GM12872 (cell line): ENCODE measurements at regions not wholly inside any gene's neighbourhood (a gene's known extent, or its start where the extent isn't known, plus 50 kb on each side); places are given as distances from the start of the nearest gene placed in this dataset.

Source experiments
- TF ChIP-seq, protein P1 (sequence below): IDR thresholded peaks from 3 replicates; pipeline ENCODE4 v1.5.1; 2011; ENCODE audit warnings: low read depth, mild to moderate bottlenecking, low read length, moderate library complexity; ENCODE audit not compliant: insufficient read depth

- TF ChIP-seq, protein P1, sequence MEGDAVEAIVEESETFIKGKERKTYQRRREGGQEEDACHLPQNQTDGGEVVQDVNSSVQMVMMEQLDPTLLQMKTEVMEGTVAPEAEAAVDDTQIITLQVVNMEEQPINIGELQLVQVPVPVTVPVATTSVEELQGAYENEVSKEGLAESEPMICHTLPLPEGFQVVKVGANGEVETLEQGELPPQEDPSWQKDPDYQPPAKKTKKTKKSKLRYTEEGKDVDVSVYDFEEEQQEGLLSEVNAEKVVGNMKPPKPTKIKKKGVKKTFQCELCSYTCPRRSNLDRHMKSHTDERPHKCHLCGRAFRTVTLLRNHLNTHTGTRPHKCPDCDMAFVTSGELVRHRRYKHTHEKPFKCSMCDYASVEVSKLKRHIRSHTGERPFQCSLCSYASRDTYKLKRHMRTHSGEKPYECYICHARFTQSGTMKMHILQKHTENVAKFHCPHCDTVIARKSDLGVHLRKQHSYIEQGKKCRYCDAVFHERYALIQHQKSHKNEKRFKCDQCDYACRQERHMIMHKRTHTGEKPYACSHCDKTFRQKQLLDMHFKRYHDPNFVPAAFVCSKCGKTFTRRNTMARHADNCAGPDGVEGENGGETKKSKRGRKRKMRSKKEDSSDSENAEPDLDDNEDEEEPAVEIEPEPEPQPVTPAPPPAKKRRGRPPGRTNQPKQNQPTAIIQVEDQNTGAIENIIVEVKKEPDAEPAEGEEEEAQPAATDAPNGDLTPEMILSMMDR, result no peak
Measured at GRCh38 chr2:228725031-228725430, 543.5 kb upstream of the SPHKAP start.

DNA sequence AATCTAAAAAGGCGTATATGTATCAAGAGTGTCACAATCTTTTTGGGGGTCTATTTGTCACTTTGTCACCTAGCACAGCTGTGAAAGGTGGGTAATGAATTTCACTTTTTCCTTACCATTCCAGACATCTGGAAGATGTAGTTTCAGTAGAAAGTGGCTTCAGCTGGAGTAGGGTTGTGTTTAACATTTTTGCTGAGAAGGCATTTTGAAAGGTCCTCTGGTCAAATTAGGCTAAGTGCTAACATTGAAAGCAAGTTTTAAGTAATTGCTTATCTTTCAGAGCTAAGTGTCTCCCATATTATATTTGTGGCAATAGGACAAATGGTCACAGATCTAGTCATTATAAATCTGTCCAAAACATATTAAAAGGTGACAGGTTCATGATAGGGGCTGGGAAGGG lies 542.1 kb upstream of the SPHKAP start:
- TF ChIP-seq, protein P1, result no peak

DNA sequence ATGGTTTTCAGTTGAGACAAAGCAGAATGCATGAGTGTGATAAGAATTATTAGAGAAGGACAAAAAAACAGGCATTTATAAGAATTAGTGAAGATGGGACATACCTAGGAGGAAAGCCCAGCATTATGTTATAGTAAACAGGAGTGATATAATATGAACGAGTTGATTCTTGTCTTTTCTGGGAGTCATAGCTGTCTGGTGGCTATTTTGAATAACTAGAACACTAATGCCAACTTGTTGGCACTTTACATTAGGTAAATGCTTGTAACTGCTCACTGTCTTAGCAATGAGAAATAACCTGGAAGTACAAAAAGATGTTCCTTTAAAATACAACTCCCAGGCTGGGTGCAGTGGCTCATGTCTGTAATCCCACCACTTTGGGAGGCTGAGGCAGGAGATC lies 540.8 kb upstream of the SPHKAP start:
- TF ChIP-seq, protein P1, result no peak

DNA sequence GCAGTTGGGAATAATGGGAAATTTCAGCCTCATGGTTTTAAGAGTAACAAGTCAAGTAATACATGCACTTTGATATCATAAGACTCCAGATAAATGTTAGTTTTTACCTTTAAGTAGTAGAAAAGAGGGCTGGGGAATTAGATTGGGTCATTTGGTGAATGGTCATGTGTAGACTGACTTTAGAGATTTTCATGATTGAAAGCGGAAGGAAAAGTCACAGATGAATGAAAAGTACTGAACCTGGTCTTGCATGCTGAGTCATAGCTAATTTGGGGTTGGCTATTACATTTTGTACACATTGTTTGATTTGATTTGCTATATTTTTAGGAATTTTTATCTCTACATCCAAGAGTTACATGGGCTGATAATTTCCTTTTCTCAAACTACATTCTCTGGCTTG lies 539.4 kb upstream of the SPHKAP start:
- TF ChIP-seq, protein P1, result no peak

DNA sequence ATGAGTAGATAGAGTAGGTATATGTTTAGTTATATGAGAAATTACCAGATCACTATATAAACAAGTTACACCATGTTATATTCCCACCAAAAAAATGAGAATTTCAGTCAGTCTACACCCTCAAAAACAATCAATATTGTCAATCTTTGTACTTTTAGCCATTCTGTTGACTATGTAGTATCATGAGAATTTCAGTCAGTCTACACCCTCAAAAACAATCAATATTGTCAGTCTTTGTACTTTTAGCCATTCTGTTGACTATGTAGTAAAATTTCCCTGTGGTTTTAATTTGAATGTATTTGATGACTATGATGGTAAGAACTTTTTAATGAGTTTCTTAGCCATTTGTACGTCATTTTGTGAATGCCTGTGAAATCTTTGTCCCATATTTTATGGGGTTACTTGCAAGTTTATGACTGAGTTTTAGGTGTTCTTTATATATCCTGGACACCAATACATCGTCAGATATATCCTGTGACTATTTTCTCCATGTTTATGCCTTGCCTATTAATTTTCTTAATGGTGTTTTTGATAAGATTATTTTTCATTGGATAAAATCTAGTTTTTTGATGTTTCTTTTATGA lies 528.4 kb upstream of the SPHKAP start:
- TF ChIP-seq, protein P1, result no peak

DNA sequence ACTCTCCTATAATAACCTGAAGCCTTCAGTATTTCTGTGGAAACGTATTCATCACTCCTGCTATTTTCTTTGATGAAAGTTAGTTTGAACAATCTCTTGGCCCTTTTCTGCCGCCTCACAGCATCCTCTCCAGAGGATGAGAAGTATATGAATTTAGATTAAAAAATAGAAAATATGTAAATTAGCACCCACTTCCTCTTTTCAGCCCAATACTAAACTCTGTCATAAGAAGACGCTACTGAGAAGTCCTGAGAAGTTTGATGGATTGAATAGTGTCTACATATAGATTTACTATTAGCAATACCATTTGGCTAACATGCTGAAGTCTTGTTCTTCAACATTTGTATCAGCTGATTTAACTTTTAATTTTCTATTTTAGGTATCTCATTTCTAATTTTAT lies 526.4 kb upstream of the SPHKAP start:
- TF ChIP-seq, protein P1, result no peak

DNA sequence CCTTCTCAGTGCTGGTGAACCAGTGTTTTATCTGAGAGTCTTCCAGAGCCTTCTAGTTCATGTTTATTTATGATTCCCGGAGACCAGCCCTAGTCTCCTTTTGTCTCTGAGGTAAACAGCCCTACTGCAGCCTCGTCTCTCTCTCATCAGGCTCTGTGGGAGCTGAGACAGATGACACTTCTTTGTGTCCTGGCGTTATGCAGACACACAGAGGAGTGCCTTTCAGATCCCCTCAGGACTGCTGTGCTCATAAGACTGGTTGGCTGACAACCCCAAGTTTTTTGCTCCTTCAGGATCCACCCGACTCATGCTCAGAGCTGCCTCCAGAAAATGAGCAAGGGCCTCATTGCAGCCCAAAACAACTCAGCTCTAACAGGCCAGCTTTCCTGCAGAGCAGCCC lies 523.8 kb upstream of the SPHKAP start:
- TF ChIP-seq, protein P1, result no peak

GRCh38 chr2:228703152-228703551 lies 521.7 kb upstream of the SPHKAP start:
- TF ChIP-seq, protein P1, result no peak
